Activated CD4-positive, alpha-beta T cell treated with anti-CD3 and anti-CD28 coated beads, Interleukin-2, amount 50 U/mL, for 16 hours (primary cell): ENCODE measurements at regions not wholly inside any gene's neighbourhood (a gene's known extent, or its start where the extent isn't known, plus 50 kb on each side); places are given as distances from the start of the nearest gene placed in this dataset.
"Not testable (repeated sequence)": the region's sequence is repeated elsewhere in the genome, so short reads cannot be mapped to it uniquely, and the experiment has no call there.

Experiments
- DNase-seq: peaks from one replicate; pipeline ENCODE4 v3.0.0-alpha.2; 2020

DNA sequence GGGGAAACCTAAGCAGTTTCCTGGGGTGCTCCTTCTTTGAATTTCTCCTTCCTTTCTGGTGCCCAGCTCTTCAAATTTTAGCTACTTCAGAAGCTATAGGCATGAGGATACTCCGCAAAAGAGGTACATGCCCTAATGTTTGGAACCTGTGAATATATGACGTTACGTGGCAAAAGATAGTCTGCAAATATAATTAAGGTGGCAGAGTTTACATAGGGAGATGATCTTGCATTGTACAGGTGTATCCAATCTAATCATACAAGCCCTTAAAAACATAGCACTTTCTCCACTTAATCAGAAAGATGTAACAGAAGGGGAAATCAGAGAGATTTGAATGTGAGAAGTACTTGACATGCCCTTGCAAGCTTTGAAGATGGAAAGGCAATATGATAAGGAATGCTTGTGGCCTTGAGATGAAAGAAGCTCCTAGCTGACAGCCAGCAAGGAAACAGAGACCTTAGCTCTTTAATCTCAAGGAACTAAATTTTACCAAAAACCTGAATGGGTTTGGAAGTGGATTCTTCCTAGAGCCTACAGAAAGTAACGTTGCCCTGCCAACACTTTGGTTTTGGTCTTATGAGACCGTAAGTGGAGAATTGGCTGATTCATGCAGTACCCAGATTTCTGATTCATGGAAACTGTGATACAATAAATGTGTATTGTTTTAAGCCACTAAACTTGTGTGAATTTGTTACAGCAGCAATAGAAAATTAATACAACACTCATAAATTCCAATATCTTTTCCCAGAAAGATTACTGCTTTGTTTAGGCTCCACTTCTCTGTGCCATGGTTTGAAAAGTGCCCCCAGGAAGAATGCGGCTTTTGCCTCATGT is 268.4 kb downstream of the FAM170A start:
- no peak for DNase-seq

DNA sequence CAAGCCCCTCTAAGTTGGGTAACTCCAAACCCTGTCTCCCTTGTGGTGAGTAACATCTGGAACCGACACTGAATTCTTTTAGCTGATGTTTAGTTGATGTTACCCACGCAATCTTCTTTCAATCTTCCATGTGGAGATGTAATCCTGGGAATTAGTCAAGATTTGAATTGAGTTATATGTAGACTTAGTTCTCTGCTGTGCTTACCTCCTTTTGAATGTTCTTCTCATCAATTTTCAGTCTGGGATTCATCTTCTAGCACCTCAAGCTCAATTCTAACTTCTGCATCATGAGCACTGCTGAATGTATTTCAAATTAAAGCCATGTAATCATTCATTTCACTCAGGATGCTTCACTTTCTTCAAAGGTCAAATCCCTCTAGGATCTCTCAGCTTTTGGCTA is 270.6 kb downstream of the FAM170A start:
- DNase-seq = no peak

DNA sequence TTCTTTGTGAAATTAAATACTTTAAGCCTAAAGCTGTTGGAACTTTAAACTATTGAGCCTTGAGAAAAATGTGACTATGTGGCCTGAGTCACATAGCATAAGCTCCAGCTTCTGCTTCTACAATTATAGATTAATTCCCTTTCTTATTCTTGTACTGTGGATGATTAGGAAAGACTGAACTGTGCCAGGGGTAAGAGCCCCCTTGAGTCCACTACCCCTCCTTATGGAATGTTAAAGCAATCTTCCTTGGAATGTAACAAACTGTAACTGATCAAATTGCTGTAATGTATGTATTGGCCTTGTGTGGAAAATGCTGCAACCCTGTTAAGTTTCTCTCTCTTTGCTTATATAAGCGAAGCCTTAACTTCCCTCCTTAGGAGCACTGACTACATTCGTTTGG is 273.2 kb downstream of the FAM170A start:
- DNase-seq = no peak

DNA sequence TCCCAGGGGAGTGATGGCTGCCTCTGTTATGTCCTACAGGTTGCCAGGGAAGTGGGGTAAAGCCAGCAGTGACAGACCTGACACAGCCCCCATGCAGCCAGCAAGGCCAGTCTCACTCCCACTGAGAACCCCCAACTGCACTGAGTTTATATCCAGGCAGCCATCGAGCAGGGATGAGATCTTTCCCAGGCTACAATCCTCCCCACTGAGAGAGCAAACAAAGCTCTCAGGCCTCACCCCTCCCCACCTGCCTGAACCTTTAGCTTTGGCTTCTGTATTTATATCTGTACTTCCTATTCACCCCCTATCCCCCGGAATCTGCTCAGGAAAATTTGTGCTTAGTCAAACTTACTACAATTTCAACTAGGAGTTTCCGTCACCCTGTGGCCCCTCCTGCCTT is 284.1 kb downstream of the FAM170A start:
- DNase-seq = no peak

DNA sequence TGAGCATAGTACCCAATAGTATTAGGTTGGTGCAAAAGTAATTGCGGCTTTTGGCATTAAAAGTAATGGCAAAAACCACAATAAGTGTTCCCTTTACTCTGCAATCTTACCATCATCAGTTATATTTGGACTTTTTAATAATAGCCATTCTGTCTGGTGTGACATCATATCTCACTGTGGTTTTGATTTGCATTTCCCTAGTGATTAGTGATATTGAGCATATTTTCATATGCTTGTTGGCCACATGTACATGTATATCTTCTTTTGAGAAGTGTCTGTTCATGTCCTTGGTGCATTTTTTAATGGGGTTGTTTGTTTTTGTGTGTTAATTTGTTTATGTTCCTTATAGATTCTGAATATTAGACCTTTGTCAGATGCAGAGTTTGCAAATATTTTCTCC is 289.9 kb downstream of the FAM170A start:
- no peak for DNase-seq

DNA sequence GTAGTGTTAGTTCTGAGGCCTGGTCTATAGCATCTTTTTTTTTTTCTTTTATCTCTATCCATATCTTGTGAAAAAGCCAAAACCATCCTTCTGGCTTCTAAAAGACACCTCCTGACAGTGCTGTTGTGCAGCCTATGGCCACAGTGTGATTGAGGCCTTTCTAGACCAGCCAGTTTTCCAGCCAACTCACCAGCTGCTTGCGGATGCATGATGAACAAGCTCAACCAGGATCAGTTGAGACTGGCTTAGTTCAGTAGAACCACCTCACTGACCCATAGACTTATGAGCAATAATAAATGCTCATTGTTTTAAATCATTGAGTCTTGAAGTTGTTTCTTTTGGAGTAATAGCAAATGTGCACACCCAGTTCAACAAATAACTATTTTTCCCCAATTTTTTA is 296.9 kb downstream of the FAM170A start:
- DNase-seq = no peak

DNA sequence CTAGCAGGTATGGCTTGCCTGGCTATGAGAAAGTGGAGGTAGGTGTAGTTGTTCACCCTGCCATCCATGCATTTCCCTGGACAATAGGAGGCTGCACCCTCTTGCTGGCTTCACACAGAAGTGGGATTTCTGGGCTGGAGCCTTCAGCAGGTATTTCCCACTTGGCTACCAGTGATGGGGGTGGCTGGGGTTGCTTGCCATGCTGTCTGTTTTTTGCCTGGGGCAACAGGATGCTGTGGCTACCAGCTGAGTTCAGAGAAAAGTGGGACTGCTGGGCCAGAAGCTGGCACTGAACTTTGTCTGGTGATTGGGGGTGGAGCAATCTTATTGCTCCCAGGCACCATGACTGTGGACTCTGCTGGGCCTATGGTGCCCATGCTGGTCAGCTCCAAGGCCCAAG is 299.6 kb downstream of the FAM170A start:
- DNase-seq = no peak

DNA sequence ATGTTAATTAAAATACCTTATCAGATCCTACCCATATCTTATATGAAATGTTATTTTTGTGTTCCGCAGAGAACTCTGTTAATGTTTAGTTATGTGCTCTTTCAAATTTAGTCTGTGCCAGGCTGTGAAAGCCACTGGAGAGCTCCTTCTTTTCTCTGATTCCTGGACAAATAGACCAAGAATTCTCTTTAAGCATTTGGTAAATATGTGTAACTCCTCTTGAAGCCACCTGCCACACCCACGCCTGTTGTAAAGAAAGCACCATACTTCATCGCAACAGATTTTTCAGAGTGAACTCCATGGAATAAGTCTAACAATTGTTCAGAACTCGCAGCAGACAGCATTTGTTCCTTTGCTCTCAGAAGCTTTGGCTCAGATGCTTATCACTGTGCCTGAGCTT is 301.1 kb downstream of the FAM170A start:
- no peak for DNase-seq

DNA sequence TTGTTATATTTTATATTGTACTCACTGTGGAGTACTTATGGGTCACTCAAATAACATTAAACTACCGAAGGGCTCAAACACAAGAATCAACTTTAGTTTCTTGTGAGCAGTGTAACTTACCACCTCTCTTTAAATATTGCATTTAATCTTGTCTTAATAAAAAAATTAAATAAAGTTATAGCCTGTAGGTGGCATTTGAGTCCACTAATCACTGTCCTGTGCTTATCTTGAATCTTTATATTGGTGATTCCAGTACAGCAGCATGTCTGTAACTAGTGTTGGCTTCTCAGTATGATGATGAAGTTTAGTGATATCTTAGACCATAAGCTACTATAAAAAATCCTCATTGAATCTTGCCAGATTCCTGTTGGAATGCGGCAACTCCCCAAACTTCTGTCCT is 313.8 kb downstream of the FAM170A start:
- no peak for DNase-seq

DNA sequence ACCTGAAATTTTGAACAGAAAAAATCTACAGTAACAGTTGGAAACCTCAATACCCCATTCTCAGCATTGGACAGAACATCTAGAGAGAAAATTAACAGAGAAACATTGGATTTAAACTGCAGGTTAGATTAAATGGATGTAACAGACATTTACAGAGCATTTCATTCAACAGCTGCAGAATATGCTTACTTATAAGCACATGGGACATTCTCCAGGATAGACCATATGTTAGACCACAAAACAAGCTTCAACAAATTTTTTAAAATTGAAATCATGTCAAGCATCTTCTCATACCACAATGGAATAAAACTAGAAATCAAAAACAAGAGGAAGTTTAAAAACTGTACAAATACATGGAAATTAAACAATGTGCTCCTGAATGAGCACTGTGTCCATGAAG is 316.3 kb downstream of the FAM170A start:
- DNase-seq = no peak

DNA sequence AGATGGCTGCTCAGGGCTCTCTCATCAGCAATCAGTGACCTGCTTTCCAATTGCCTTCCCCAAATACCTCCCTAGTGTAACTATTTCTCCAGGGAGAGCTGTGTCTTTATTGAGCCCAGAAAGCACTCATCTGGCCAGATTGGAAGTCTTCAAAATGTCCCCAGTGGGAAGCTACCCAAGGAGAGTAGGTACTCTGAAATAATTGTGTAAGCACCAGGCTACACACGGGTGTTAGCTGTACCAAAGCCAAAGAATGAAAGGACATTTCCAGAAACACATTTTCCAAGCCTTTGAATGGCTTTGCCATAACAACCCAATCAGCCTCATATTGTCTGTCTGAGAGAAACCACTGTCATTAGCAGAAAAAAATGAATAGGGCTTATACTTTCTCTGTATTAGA is 318.8 kb downstream of the FAM170A start:
- DNase-seq = no peak

DNA sequence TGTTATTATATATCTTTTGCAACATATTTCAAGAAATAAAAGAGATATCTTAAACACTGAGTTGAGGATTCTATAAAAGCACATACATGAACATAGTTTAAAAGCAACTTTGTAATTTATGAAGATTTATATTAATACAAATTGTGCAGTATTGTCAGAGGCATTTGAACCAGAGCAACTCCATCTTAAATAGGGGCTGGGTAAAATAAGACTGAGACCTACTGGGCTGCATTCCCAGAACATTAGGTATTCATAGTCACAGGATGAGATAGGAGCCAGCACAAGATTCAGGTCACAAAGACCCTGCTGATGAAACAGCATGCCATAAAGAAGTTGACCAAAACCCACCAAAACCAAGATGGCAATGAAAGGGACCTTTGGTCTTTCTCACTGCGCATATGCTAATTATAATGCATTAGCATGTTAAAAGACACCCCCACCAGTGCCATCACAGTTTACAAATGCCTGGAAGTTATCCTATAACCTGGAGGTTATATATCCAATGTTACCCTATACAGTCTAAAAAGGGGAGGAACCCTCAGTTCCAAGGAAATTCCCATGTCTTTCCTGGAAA is 320.2 kb downstream of the FAM170A start:
- DNase-seq = no peak

DNA sequence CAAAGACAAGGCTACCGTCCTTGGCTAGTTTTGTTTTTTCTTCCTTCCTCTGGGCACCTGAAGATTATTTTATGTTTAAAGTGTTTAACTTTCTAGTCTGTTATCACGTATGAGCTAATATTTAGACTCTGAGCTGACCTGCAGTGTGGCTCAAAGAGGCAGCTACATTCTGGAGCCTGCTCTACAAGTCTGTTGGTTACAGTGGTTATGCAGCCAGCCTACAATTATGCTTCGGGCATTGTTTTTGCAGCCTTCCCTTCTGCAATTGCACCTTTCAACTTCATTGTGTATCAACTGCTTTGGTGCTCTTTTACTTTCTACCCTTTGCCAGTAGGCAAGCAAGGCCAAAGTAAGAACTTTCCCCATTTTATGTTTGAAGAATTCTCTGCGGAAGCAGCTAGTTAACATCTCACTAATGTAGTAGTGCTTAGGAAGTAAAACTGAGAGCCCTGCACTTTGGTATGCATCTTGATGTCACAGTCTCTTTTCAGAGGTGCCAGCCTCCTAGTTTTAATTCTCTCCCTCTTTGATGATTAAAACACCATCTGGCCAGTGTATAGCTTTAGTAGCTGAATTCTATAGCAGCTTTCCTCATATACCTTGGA is 322.1 kb downstream of the FAM170A start:
- DNase-seq = no peak

DNA sequence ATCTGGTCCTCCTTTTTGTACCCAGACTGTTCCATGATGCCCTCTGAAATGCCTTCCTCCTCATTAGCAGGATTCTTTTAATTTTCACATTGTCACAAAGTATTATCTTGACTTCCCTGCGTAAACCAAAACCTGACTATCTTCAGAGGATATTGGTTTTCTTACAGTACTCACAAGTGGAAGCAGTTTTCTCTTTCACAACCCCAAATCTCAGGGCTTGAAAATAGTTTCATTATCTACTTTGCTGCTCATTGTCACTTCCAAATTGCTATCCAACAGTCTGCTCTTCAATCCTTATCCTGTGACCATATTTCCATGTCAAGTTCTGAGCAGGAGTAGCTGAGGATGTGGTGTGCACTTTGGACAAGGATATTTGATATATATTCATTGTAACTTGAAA is 324.1 kb downstream of the FAM170A start:
- DNase-seq = no peak

DNA sequence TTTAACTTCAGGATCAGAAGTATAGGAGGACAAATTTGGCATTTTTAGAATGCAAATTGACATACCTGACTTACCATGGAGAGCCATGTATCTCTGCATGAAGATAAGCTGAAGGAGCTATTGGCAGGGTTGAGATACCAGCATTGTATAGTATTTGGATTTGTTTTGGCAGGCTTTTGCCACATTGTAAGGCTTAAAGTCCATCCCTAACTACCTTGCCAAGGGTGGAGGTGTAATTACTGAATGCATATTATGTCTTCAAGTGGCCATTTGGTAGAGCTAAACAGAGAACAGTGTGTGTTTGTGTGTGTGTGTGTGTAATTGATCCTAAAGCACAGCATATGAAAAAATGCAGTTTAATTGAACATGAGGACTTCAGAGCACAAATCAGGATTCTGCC is 324.7 kb downstream of the FAM170A start:
- no peak for DNase-seq

DNA sequence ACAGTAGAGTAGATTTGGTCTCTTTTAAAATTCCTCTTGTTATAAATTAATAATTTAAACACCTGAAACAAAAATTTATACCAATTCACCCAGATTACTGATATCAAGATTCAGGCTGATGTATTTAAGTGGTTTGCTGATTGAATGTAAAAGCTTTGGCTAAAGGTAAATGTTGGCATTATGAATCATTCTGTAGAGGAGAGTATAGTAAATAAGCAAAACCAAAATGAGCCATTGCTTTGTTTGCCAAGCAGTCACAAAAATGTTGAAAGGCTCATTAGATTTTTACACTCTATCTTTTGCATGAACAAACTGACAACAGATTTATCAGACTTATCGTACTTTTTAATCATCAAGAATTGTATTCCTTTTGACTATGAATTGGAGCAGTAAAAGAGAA is 332.6 kb downstream of the FAM170A start:
- DNase-seq = no peak

DNA sequence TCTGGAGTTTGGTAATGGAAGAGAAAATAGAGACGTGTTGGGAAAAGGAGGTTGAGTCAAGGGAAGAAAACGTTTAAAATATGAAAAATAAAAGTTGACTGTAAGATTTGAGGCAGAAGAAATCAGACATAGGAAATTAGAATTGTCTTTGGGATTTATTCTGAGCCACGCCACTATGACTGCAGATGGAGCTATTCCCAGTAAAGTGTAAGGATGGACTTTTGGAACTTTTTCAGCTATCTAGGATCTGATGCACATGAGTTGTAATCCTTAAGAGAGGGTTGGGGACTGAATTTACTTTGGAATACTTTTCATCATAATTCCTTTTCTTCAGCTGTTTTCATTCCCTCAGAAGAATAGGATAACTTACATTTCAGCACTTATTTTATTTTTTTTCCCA is 336.7 kb downstream of the FAM170A start:
- DNase-seq = no peak

DNA sequence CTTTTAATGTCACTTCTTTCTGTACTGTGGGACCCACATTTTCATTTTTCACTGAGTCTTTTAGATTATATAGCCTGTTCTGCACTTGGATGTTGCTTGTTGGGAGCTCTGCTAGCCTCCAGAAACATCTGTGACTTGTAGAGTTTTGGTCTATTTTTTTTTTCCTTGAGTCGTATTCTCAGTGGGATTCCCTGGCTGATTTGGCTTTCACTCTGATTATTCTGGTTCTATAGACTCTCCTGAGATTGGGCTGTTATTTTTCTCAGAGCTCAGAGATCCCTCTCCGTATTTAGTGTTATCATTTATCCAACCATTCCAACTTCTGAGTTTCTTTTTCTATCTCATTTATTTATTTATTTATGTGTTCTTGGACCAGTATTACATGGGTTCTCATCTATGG is 339.3 kb downstream of the FAM170A start:
- DNase-seq = no peak

DNA sequence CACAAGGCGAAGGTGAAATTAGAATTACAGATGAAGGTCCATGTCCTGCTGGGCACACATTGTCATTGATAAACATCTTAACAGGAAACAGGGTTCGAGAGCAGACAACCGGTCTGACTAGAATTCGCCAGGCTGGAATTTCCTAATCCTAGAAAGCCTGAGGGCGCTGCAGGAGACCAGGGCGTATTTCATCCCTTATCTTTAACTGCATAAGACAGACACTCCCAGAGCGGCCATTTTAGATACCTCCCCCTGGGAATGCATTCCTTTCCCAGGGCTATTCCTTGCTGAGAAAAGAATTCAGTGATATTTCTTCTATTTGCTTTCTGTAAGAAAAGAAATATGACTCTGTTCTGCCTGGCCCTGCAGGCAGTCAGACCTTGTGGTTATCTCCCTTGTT is 357.7 kb downstream of the FAM170A start:
- not testable (repeated sequence) for DNase-seq

DNA sequence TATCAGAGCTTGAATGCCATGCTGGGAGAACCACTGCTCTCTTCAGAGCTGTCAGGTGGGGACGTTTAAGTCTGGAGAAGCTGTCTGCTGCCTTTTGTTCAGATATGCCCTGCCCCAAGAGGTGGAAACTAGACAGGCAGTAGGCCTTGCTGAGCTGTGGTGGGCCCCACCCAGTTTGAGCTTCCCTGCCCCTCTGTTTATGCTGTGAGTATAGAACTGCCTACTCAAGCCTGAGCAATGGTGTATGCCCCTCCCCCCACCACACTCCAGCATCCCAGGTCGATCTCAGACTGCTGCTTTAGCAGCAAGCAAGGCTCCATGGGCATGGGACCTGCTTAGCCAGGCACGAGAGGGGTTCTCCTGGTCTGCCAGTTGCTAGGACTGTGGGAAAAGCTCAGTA is 362.3 kb downstream of the FAM170A start:
- DNase-seq = no peak

DNA sequence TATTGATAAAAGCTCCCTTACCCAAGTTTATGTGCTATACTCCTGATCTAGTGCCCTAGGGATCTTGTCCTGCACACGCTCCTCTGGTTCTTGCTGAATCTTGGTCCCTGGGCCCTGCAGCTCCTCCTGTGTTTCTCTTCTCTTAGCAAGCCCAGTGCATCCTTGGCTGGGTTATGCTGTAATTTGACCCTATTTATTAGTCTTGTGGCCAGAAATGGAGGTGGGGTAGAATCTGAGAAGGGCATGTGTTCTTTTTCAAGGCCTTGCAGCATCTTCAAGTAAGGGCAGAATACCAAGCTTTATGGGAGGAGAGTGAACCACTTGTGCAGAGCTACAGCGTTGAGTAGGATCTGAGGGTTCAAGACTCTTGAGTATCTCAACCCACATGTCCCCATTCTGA is 366.8 kb downstream of the FAM170A start:
- no peak for DNase-seq

DNA sequence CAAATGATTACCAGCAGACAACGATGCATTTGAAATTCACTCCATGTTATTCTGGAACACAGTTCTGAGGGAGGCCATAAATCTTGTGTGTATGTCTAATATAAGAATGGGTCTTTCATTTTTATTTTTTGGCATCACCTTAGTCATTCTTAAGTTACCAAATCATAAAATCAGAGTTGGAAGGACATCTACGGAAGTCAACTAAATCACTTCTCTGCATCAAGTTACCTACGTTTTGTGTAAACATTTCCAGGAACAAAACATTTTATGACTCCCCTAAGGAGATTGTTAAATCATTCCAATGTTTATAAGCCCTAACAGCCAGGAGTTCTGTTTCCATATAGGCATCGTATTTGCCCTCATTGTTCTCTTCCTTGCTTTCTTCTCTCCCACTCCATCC is 378.2 kb downstream of the FAM170A start:
- no peak for DNase-seq

DNA sequence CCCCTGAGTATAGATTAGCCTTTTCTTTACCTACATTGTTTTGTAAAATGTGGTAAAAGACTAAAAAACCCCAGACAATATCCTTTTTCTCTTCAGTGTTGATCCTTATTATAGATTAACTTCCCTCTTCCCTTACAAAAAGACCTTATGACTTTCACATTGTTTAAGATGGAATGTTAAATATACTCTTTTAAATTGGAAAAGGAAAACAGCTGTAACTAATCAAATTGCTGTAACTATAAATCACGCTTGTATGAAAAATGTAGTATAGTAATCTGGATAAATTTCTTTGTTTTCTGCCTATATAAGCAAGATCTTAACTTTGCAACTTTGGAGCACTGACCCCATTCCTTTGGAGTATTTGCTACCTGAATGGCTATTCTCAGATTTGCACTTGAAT is 383.1 kb downstream of the FAM170A start:
- DNase-seq = no peak

DNA sequence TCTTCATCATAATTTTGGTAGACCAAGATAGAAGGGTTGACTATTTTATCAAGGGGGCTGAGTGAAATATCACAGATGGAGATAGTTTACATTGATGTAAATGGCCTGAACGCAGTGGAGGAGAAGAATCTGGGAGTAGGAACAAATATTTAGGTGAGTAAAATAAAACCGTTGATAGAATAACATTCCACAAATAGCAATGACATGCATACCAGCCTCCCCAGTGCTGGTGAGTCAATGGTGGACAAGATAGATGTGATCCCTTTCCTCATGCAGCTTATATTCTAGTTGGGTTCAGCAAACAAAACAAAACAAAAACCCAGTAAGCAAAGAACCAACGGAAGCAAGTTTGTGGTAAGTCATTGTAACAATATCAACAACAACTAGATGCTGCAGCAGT is 385.2 kb downstream of the FAM170A start:
- DNase-seq = no peak
